GM12872 (cell line): ENCODE measurements at regions not wholly inside any gene's neighbourhood (a gene's known extent, or its start where the extent isn't known, plus 50 kb on each side); places are given as distances from the start of the nearest gene placed in this dataset.

ENCODE experiments used
- TF ChIP-seq, protein P1 (sequence below): IDR thresholded peaks from 3 replicates; pipeline ENCODE4 v1.5.1; 2011; ENCODE audit warnings: low read depth, mild to moderate bottlenecking, low read length, moderate library complexity; ENCODE audit not compliant: insufficient read depth

GRCh38 chr1:98391175-98391574 lies 270.3 kb upstream of the SNX7 start:
- TF ChIP-seq, protein P1, sequence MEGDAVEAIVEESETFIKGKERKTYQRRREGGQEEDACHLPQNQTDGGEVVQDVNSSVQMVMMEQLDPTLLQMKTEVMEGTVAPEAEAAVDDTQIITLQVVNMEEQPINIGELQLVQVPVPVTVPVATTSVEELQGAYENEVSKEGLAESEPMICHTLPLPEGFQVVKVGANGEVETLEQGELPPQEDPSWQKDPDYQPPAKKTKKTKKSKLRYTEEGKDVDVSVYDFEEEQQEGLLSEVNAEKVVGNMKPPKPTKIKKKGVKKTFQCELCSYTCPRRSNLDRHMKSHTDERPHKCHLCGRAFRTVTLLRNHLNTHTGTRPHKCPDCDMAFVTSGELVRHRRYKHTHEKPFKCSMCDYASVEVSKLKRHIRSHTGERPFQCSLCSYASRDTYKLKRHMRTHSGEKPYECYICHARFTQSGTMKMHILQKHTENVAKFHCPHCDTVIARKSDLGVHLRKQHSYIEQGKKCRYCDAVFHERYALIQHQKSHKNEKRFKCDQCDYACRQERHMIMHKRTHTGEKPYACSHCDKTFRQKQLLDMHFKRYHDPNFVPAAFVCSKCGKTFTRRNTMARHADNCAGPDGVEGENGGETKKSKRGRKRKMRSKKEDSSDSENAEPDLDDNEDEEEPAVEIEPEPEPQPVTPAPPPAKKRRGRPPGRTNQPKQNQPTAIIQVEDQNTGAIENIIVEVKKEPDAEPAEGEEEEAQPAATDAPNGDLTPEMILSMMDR: no peak

DNA sequence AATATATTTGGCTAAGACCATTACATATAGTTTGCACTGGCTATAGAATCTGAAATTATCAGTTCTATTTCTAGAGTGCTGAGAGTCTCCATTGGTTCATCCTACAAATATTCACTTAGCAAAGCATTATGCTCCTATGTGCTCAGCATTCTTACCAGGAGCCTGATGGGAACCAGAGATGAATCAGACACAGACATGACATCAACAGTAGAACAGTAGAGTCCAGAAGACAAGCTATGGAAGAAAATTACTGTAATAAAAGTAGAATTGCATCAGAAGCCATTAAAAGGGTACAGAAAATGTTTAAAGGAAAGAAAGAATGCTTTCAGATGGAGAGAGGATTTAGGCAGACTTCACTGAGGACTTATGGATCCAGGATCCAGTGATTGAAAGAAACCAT lies 271.7 kb upstream of the SNX7 start:
- TF ChIP-seq, protein P1: no peak

GRCh38 chr1:98388441-98388840 lies 273.1 kb upstream of the SNX7 start:
- TF ChIP-seq, protein P1: no peak

DNA sequence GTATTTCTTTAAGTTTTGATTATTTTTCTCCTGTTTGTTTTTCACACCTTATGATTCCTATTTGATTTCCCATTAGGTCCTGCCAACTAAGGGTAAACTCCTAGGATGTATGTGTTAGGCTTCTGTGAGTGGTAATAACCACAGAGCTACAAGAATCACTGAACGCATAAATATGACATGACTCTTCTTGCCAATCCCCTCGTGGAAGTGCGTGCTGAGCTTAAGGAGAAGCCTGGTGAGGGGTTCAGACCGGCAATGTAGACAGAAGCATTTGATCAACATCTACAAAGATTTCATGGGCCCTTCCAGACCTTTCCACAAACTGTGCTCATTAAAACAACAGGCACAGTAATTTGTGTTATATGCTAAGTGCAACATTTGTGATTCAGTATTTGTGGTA lies 273.8 kb upstream of the SNX7 start:
- TF ChIP-seq, protein P1: no peak

DNA sequence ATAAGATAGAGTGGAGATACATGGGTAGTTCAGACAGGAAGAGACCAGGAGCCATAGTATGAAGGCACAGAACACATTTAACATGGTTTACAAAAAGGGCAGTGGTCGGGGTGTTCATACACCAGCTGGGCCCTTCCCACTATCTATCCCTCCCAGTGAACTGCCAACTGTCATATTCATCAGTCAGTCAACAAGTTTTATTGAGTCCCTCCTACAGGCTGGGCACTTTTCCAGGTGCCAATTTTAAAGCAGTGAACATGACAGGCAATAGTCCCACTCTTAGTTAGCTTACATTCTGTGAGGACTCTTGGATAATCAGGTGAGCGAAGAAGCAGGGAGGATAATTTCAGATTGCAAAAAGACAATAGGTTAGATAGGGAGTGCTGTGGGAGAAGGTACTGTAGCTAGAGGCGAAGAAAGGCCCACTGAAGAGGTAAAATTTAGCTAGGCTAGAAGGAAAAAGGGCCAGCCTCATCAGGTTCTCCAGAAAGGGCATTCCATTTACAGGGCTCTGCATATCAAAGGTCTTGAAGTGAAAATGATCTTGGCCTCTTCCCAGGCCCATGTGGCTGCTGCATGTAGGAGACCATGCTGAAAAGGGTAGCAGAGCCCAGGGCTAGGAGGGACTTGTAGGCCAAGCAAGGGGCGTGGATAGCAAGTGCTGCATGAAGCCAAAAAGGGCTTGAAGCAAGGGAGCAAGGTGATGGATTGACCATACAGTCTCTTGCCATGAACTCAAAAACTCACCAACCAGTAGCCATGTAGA lies 274.7 kb upstream of the SNX7 start:
- TF ChIP-seq, protein P1: no peak

DNA sequence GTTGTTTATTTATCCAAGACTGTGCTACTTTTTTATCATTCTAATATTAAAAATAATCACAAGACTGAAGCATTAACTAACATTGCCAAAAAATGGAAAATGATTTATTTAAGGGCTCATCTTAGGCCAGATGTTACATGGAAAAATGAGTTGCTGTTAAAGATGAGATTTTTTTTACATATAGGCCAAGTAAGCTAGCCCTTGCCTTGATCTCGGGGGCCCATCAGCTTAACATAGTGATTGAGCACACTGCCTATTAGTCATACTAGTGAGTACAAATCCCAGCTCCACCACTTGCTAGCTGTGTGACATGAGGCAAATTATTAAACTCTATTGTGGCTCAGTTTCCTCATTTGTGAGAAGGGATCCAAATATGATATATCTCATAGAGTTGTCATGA lies 275.9 kb upstream of the SNX7 start:
- TF ChIP-seq, protein P1: no peak

DNA sequence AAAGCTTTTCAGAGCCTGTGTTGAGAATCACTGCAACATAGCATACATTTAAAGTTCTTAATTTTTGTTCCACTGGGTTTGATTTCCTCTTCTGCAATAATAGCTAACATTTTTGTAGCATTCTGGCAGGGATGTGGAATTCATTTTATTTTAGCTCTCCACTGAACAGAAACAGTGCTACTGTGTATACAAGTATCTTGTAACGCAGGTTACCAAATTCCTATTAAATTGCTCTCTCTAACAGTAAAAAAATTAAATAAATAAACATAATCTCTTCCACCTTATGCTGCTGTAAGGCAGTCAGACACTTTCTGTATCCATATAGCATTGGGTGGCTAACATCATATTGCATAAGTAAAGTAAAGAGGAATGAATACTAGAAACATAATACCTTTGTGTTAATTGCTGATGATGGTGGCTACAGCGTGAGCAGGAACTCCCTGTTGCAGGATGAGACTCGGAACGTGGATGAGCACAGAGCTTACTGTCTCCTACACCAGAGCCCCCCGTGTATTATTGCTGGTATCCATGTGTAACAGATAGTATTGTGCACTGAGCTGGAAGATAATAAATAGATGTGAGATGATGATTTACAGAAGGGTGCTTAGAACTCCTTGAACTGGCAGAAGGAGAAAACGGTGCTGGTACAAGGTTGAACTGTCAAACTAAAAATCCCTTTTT lies 276.9 kb upstream of the SNX7 start:
- TF ChIP-seq, protein P1: no peak
